ENCODE measurements at regions not wholly inside any gene's neighbourhood (a gene's known extent, or its start where the extent isn't known, plus 50 kb on each side); places are given as distances from the start of the nearest gene placed in this dataset.

- TF ChIP-seq CTCF (IDR thresholded peaks at IDR 0.05; ENCODE audit: insufficient read depth in 1 of 2, low read depth in 1 of 2, low read length in 1 of 2, severe bottlenecking in 1 of 2, unreplicated experiment in 1 of 2) = no peak
- ChIA-PET CTCF (no interaction called here), POLR2A (no interaction called here)
- Mint-ChIP-seq H3K27me3 (ENCODE audit: insufficient read depth, unreplicated experiment) (peaks cover 21% of the 10 kb centered on the region), H3K27ac (ENCODE audit: unreplicated experiment) (no peak overlapping the region), H3K36me3 (ENCODE audit: insufficient read depth, unreplicated experiment) (no peaks in the 10 kb centered on the region), H3K9me3 (ENCODE audit: unreplicated experiment) (no peaks in the 10 kb centered on the region), H3K4me1 (ENCODE audit: low read depth, unreplicated experiment) (no peaks in the 10 kb centered on the region), H3K4me3 (ENCODE audit: unreplicated experiment) (no peak overlapping the region)
- Histone ChIP-seq H3K9me3 (no peaks in the 10 kb centered on the region), H3K4me3 (ENCODE audit: low read depth, low read length) (no peak overlapping the region), H3K36me3 (ENCODE audit: control insufficient read depth, insufficient read depth, low read length) (no peaks in the 10 kb centered on the region), H3K4me1 (no peaks in the 10 kb centered on the region), H3K27me3 (replicated peaks; ENCODE audit: control insufficient read depth, insufficient read depth, low read length) (no peaks in the 10 kb centered on the region)
- DNase-seq = peak in 1 of 2 experiments; percentile 8
- intact Hi-C loops (cut with micrococcal nuclease; ENCODE audit: unreplicated experiment) = no loop called here
- BruUV-seq (replicated peaks) = no TSS peak
Observed at GRCh38 chr1:18541046-18541795, 60.5 kb downstream of the KLHDC7A start.

GRCh38 chr1:18542351-18542750 lies 61.6 kb downstream of the KLHDC7A start:
- ChIA-PET CTCF (no interaction called here), POLR2A (no interaction called here)
- Mint-ChIP-seq H3K4me1 (ENCODE audit: low read depth, unreplicated experiment) (no peaks in the 10 kb centered on the region), H3K27ac (ENCODE audit: unreplicated experiment) (no peak overlapping the region), H3K27me3 (ENCODE audit: insufficient read depth, unreplicated experiment) (peaks cover 21% of the 10 kb centered on the region), H3K36me3 (ENCODE audit: insufficient read depth, unreplicated experiment) (no peaks in the 10 kb centered on the region), H3K4me3 (ENCODE audit: unreplicated experiment) (no peak overlapping the region), H3K9me3 (ENCODE audit: unreplicated experiment) (no peaks in the 10 kb centered on the region)
- H3K36me3 ChIP-seq (ENCODE audit: control insufficient read depth, insufficient read depth, low read length) = no peaks in the 10 kb centered on the region
- no peak overlapping the region for H3K4me3 ChIP-seq (ENCODE audit: low read depth, low read length)
- peak in 1 of 2 experiments; percentile 1 for DNase-seq
- H3K4me1 ChIP-seq = no peaks in the 10 kb centered on the region
- H3K27me3 ChIP-seq (replicated peaks; ENCODE audit: control insufficient read depth, insufficient read depth, low read length) = no peaks in the 10 kb centered on the region
- intact Hi-C loops (cut with micrococcal nuclease; ENCODE audit: unreplicated experiment) = no loop called here
- no TSS peak for BruUV-seq (replicated peaks)
- TF ChIP-seq CTCF (IDR thresholded peaks at IDR 0.05; ENCODE audit: insufficient read depth in 1 of 2, low read depth in 1 of 2, low read length in 1 of 2, severe bottlenecking in 1 of 2, unreplicated experiment in 1 of 2) = no peak
- H3K9me3 ChIP-seq = no peaks in the 10 kb centered on the region

GRCh38 chr1:18546026-18546425 lies 65.3 kb downstream of the KLHDC7A start:
- H3K9me3 Mint-ChIP-seq (ENCODE audit: unreplicated experiment) = no peaks in the 10 kb centered on the region
- DNase-seq = no peak
- Histone ChIP-seq H3K36me3 (ENCODE audit: control insufficient read depth, insufficient read depth, low read length) (no peaks in the 10 kb centered on the region), H3K27me3 (replicated peaks; ENCODE audit: control insufficient read depth, insufficient read depth, low read length) (no peaks in the 10 kb centered on the region; the same call in 1 of the 2 replicates), H3K4me3 (ENCODE audit: low read depth, low read length) (no peak overlapping the region), H3K9me3 (no peaks in the 10 kb centered on the region), H3K4me1 (no peaks in the 10 kb centered on the region)
- H3K27ac Mint-ChIP-seq (ENCODE audit: unreplicated experiment) = no peak overlapping the region
- H3K36me3 Mint-ChIP-seq (ENCODE audit: insufficient read depth, unreplicated experiment) = no peaks in the 10 kb centered on the region
- intact Hi-C loops (cut with micrococcal nuclease; ENCODE audit: unreplicated experiment) = no loop called here
- ChIA-PET POLR2A (no interaction called here), CTCF (no interaction called here)
- peaks cover 16% of the 10 kb centered on the region for H3K27me3 Mint-ChIP-seq (ENCODE audit: insufficient read depth, unreplicated experiment)
- no TSS peak for BruUV-seq (replicated peaks)
- no peak for TF ChIP-seq CTCF (IDR thresholded peaks at IDR 0.05; ENCODE audit: insufficient read depth in 1 of 2, low read depth in 1 of 2, low read length in 1 of 2, severe bottlenecking in 1 of 2, unreplicated experiment in 1 of 2)
- no peaks in the 10 kb centered on the region for H3K4me1 Mint-ChIP-seq (ENCODE audit: low read depth, unreplicated experiment)
- no peak overlapping the region for H3K4me3 Mint-ChIP-seq (ENCODE audit: unreplicated experiment)
